DND-41 (cell line): ENCODE measurements at regions not wholly inside any gene's neighbourhood (a gene's known extent, or its start where the extent isn't known, plus 50 kb on each side); places are given as distances from the start of the nearest gene placed in this dataset.

Source experiments
- CTCF ChIP-seq: IDR thresholded peaks from 2 replicates; pipeline ENCODE4 v1.5.1; 2012; ENCODE audit warnings: borderline replicate concordance, low read length, moderate library complexity, mild to moderate bottlenecking; ENCODE audit not compliant: poor library complexity, severe bottlenecking; ENCODE audit errors: extremely low read depth
- EZH2 ChIP-seq: IDR thresholded peaks from 3 replicates; pipeline ENCODE4 v1.6.1; 2012; ENCODE audit warnings: borderline replicate concordance, low read depth, mild to moderate bottlenecking, moderate library complexity, low read length, inconsistent platforms; ENCODE audit not compliant: severe bottlenecking

- TF ChIP-seq CTCF (no peak), EZH2 (no peak)
These were observed 155.4 kb upstream of the CACNA2D1 start for GRCh38 chr7:82598958-82599357.
